OCI-LY7 (cell line): ENCODE measurements at regions not wholly inside any gene's neighbourhood (a gene's known extent, or its start where the extent isn't known, plus 50 kb on each side); places are given as distances from the start of the nearest gene placed in this dataset.
"Not testable (repeated sequence)": the region's sequence is repeated elsewhere in the genome, so short reads cannot be mapped to it uniquely, and the experiment has no call there.

Source experiments
- BruUV-seq: library from RNA; stranded (reverse); fragments of 400-500 nt; replicated peaks from 2 replicates; lab custom pipeline; 2021; lab: Mats Ljungman, UMichigan
- CTCF ChIA-PET: fragments of 300-600 bp; sonication (Branson Sonifier 250); formaldehyde crosslinking; loops from one replicate; lab custom pipeline; 2022; ENCODE audit warnings: antibody characterized with exemption; ENCODE audit not compliant: unreplicated experiment; lab: Charles Lee
- POLR2A ChIA-PET: fragments of 300-600 bp; sonication (Branson Sonifier 250); formaldehyde crosslinking; loops from one replicate; lab custom pipeline; 2022; ENCODE audit warnings: antibody characterized with exemption; lab: Charles Lee
- DNase-seq: peaks from one replicate; pipeline ENCODE4 v3.0.0-alpha.2; 2015; ENCODE audit warnings: low spot score
- H2AFZ ChIP-seq: fragments of 200-600 bp; sonication (generic), shearing (Covaris generic); 2 replicates; pipeline ENCODE4 v1.6.1; 2014; ENCODE audit warnings: mild to moderate bottlenecking, antibody characterized with exemption, low read length, moderate library complexity
- H3K27ac ChIP-seq: fragments of 200-600 bp; sonication (generic); 2 replicates; pipeline ENCODE4 v1.5.1; 2014; ENCODE audit warnings: mixed run types, low read depth, mild to moderate bottlenecking, moderate library complexity, low read length, inconsistent platforms; ENCODE audit not compliant: poor library complexity, severe bottlenecking
- H3K36me3 ChIP-seq: fragments of 200-600 bp; sonication (generic); 2 replicates; pipeline ENCODE4 v1.6.1; 2014; ENCODE audit warnings: mild to moderate bottlenecking, antibody characterized with exemption, low read length, moderate library complexity, mixed read lengths; ENCODE audit not compliant: insufficient read depth
- H3K4me1 ChIP-seq: fragments of 200-600 bp; sonication (generic); 2 replicates; pipeline ENCODE4 v1.5.1; 2014; ENCODE audit warnings: mild to moderate bottlenecking, low read length; ENCODE audit not compliant: insufficient read depth, poor library complexity, severe bottlenecking
- H3K4me2 ChIP-seq: fragments of 200-600 bp; sonication (generic); 2 replicates; pipeline ENCODE4 v1.6.1; 2014; ENCODE audit warnings: mild to moderate bottlenecking, low read length
- H3K4me3 ChIP-seq: fragments of 200-600 bp; sonication (generic); 2 replicates; pipeline ENCODE4 v1.5.1; 2014; ENCODE audit warnings: mild to moderate bottlenecking, low read depth, low read length; ENCODE audit not compliant: poor library complexity, severe bottlenecking
- H3K79me2 ChIP-seq: fragments of 200-600 bp; sonication (generic); 2 replicates; pipeline ENCODE4 v1.6.1; 2016; ENCODE audit warnings: low read depth, mild to moderate bottlenecking, low read length, moderate library complexity, mixed read lengths; ENCODE audit not compliant: insufficient read depth
- H3K9me2 ChIP-seq: fragments of 200-600 bp; sonication (generic); 2 replicates; pipeline ENCODE4 v1.6.1; 2016; ENCODE audit warnings: mild to moderate bottlenecking, low read length, mixed read lengths; ENCODE audit not compliant: insufficient read depth
- H3K9me3 ChIP-seq: fragments of 200-600 bp; sonication (generic); 2 replicates; pipeline ENCODE4 v1.6.1; 2014; ENCODE audit warnings: mild to moderate bottlenecking, mixed run types, low read length, mixed read lengths
- H4K20me1 ChIP-seq: fragments of 200-600 bp; sonication (generic); 2 replicates; pipeline ENCODE4 v1.6.1; 2014; ENCODE audit warnings: mild to moderate bottlenecking, antibody characterized with exemption, low read length, moderate library complexity, mixed read lengths; ENCODE audit not compliant: insufficient read depth
- CTCF ChIP-seq: fragments of 200-600 bp; sonication (generic); conservative IDR thresholded peaks from 2 replicates; pipeline ENCODE4 v1.5.1; 2014; ENCODE audit warnings: mild to moderate bottlenecking, antibody characterized with exemption, low read length, moderate library complexity, mixed read lengths
- EZH2phosphoT487 ChIP-seq: fragments of 200-600 bp; sonication (generic); IDR thresholded peaks from 2 replicates; pipeline ENCODE4 v1.6.1; 2018; ENCODE audit warnings: low read depth, borderline replicate concordance, mild to moderate bottlenecking, mixed run types, antibody characterized with exemption, low read length, moderate library complexity, mixed read lengths
- intact Hi-C: fragments of 100-400 bp; cut with micrococcal nuclease; formaldehyde crosslinking; loops from one replicate; pipeline ENCODE4 v1.10.0; 2022; ENCODE audit not compliant: unreplicated experiment

- CTCF ChIA-PET: no interaction called here
- H2AFZ ChIP-seq: no peak overlapping the region
- no peak overlapping the region for H3K27ac ChIP-seq
- no peaks in the 10 kb centered on the region for H3K9me2 ChIP-seq
- H3K4me3 ChIP-seq: no peak overlapping the region
- no peaks in the 10 kb centered on the region for H3K9me3 ChIP-seq
- H4K20me1 ChIP-seq: no peaks in the 10 kb centered on the region
- H3K4me1 ChIP-seq: no peaks in the 10 kb centered on the region
- DNase-seq: no peak
- BruUV-seq: no TSS peak
- no peak overlapping the region for H3K4me2 ChIP-seq
- intact Hi-C loops: no loop called here
- H3K36me3 ChIP-seq: no peaks in the 10 kb centered on the region
- POLR2A ChIA-PET: no interaction called here
- no peaks in the 10 kb centered on the region for H3K79me2 ChIP-seq
- TF ChIP-seq EZH2phosphoT487: no peak
- TF ChIP-seq CTCF: no peak
Measured at GRCh38 chr7:53237344-53237913, 202.0 kb downstream of the POM121L12 start.

- Histone ChIP-seq H3K27ac (no peak overlapping the region), H4K20me1 (no peaks in the 10 kb centered on the region), H3K9me2 (no peaks in the 10 kb centered on the region), H3K79me2 (no peaks in the 10 kb centered on the region), H3K4me2 (no peak overlapping the region), H3K4me3 (no peak overlapping the region), H3K4me1 (no peaks in the 10 kb centered on the region), H3K9me3 (no peaks in the 10 kb centered on the region), H2AFZ (no peak overlapping the region), H3K36me3 (no peaks in the 10 kb centered on the region)
- no TSS peak for BruUV-seq
- ChIA-PET CTCF (no interaction called here), POLR2A (no interaction called here)
- DNase-seq: no peak
- intact Hi-C loops: no loop called here
- TF ChIP-seq CTCF (no peak), EZH2phosphoT487 (no peak)
Measured at GRCh38 chr7:53238021-53238605, 202.7 kb downstream of the POM121L12 start.

DNA sequence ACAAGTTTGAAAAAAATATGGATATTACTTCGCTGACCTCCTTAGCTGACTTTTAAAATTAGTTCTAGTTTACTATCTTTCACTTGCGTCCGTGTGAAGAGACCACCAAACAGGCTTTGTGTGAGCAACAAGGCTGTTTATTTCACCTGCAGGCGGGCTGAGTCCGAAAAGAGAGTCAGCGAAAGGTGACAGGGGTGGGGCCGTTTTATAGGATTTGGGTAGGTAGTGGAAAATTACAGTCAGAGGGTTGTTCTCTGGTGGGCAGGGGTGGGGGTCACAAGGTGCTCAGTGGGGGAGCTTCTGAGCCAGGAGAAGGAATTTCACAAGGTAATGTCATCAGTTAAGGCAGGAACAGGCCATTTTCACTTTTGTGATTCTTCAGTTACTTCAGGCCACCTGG is 203.7 kb downstream of the POM121L12 start:
- H3K36me3 ChIP-seq, intact Hi-C loops, H3K4me1 ChIP-seq, H3K4me2 ChIP-seq, H3K79me2 ChIP-seq, H2AFZ ChIP-seq, BruUV-seq, CTCF ChIA-PET, H3K9me3 ChIP-seq, H4K20me1 ChIP-seq, H3K9me2 ChIP-seq, DNase-seq, H3K27ac ChIP-seq, POLR2A ChIA-PET, H3K4me3 ChIP-seq: not testable (repeated sequence)
